Ishikawa (cell line): ENCODE measurements at regions not wholly inside any gene's neighbourhood (a gene's known extent, or its start where the extent isn't known, plus 50 kb on each side); places are given as distances from the start of the nearest gene placed in this dataset.

Experiments used
- CEBPB ChIP-seq: IDR thresholded peaks from 2 replicates; pipeline ENCODE4 v1.6.1; 2012
- CREB1 ChIP-seq: IDR thresholded peaks from 2 replicates; pipeline ENCODE4 v1.6.1; 2012; ENCODE audit warnings: low read depth
- EGR1 ChIP-seq: IDR thresholded peaks from 2 replicates; pipeline ENCODE4 v1.6.1; 2012
- EP300 ChIP-seq: IDR thresholded peaks from 2 replicates; pipeline ENCODE4 v1.6.1; 2012; ENCODE audit warnings: borderline replicate concordance
- NFIC ChIP-seq: IDR thresholded peaks from 2 replicates; pipeline ENCODE4 v1.6.1; 2012
- RAD21 ChIP-seq: IDR thresholded peaks from 2 replicates; pipeline ENCODE4 v1.6.1; 2012; ENCODE audit warnings: low read depth
- TAF1 ChIP-seq: IDR thresholded peaks from 2 replicates; pipeline ENCODE4 v1.6.1; 2012; ENCODE audit warnings: low read depth, mild to moderate bottlenecking
- ZBTB7A ChIP-seq: IDR thresholded peaks from 2 replicates; pipeline ENCODE4 v1.6.1; 2012; ENCODE audit warnings: low read depth
- TF ChIP-seq, protein P1 (sequence below): IDR thresholded peaks from 2 replicates; pipeline ENCODE4 v1.6.1; 2012
- TF ChIP-seq, protein P2 (sequence below): IDR thresholded peaks from 2 replicates; pipeline ENCODE4 v1.6.1; 2012; ENCODE audit warnings: low read depth, mild to moderate bottlenecking

DNA sequence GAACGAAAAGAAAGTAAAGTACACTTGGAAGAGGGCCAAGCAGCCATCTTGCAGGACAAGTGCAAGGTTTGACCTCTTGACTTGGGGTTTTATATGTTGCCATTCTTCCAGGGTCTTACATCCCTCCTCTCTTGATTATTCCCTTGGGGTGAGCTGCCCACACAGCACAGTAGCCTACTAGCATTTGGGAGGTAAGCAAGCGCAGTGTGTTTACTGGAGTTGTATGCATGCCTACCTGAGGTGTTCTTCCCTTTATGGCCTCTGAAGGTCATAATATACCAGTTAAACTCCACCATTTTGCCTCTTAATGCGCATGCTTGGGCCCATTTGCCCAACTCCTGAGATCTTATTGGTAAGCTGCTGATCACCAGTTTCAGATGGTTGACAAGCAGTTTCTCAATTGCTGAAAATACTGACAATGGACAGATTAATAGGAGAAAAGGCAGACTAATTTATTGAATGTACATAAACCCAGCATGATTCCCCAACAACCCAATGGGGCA lies 173.8 kb upstream of the SLC30A5 start:
- no peak for TF ChIP-seq CREB1
- TF ChIP-seq, protein P1, sequence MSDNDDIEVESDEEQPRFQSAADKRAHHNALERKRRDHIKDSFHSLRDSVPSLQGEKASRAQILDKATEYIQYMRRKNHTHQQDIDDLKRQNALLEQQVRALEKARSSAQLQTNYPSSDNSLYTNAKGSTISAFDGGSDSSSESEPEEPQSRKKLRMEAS = no peak
- TF ChIP-seq TAF1 = no peak
- TF ChIP-seq, protein P2, sequence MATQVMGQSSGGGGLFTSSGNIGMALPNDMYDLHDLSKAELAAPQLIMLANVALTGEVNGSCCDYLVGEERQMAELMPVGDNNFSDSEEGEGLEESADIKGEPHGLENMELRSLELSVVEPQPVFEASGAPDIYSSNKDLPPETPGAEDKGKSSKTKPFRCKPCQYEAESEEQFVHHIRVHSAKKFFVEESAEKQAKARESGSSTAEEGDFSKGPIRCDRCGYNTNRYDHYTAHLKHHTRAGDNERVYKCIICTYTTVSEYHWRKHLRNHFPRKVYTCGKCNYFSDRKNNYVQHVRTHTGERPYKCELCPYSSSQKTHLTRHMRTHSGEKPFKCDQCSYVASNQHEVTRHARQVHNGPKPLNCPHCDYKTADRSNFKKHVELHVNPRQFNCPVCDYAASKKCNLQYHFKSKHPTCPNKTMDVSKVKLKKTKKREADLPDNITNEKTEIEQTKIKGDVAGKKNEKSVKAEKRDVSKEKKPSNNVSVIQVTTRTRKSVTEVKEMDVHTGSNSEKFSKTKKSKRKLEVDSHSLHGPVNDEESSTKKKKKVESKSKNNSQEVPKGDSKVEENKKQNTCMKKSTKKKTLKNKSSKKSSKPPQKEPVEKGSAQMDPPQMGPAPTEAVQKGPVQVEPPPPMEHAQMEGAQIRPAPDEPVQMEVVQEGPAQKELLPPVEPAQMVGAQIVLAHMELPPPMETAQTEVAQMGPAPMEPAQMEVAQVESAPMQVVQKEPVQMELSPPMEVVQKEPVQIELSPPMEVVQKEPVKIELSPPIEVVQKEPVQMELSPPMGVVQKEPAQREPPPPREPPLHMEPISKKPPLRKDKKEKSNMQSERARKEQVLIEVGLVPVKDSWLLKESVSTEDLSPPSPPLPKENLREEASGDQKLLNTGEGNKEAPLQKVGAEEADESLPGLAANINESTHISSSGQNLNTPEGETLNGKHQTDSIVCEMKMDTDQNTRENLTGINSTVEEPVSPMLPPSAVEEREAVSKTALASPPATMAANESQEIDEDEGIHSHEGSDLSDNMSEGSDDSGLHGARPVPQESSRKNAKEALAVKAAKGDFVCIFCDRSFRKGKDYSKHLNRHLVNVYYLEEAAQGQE = no peak
- no peak for TF ChIP-seq RAD21
- TF ChIP-seq CEBPB = no peak
- no peak for TF ChIP-seq EP300
- no peak for TF ChIP-seq NFIC
- no peak for TF ChIP-seq EGR1
- no peak for TF ChIP-seq ZBTB7A
